PC-9 (cell line): ENCODE measurements at regions not wholly inside any gene's neighbourhood (a gene's known extent, or its start where the extent isn't known, plus 50 kb on each side); places are given as distances from the start of the nearest gene placed in this dataset.

ENCODE experiments used
- BruUV-seq: library from RNA; stranded (reverse); fragments of 400-500 nt; replicated peaks from 2 replicates; lab custom pipeline; 2021; lab: Mats Ljungman, UMichigan
- CTCF ChIA-PET: fragments of 300-600 bp; sonication (Branson Sonifier 250); formaldehyde crosslinking; loops from one replicate; lab custom pipeline; 2022; ENCODE audit warnings: antibody characterized with exemption; lab: Charles Lee
- POLR2A ChIA-PET: fragments of 300-600 bp; sonication (Branson Sonifier 250); formaldehyde crosslinking; loops from one replicate; lab custom pipeline; 2022; ENCODE audit warnings: antibody characterized with exemption; ENCODE audit not compliant: unreplicated experiment; lab: Charles Lee
- DNase-seq, 2 experiments: peaks; one replicate each; pipeline versions ENCODE4 v3.0.0 to v3.0.0-alpha.2; 2015 to 2022; ENCODE audit warnings: mixed read lengths in 1 of 2
- H2AFZ ChIP-seq: fragments of 200-600 bp; sonication (generic); 2 replicates; pipeline ENCODE4 v1.8.1; 2017; ENCODE audit warnings: antibody characterized with exemption
- H3F3A ChIP-seq: fragments of 200-600 bp; sonication (generic); 2 replicates; pipeline ENCODE4 v1.8.1; 2017; ENCODE audit warnings: antibody characterized with exemption, mild to moderate bottlenecking, low read depth; ENCODE audit not compliant: insufficient read depth
- H3K27ac ChIP-seq: fragments of 200-600 bp; sonication (generic); 2 replicates; pipeline ENCODE4 v1.6.1; 2016; ENCODE audit warnings: mixed run types
- H3K27me3 ChIP-seq: fragments of 200-600 bp; sonication (generic); 2 replicates; pipeline ENCODE4 v1.6.1; 2016; ENCODE audit warnings: low read depth, mixed run types; ENCODE audit not compliant: insufficient read depth
- H3K36me3 ChIP-seq: fragments of 200-600 bp; sonication (generic); 2 replicates; pipeline ENCODE4 v1.6.1; 2016; ENCODE audit warnings: low read depth, mixed run types
- H3K4me1 ChIP-seq: fragments of 200-600 bp; sonication (generic); replicated peaks from 2 replicates; pipeline ENCODE4 v1.6.1; 2016; ENCODE audit warnings: mixed run types; ENCODE audit not compliant: insufficient read depth
- H3K4me2 ChIP-seq: fragments of 200-600 bp; sonication (generic); 2 replicates; pipeline ENCODE4 v1.6.1; 2017; ENCODE audit warnings: mixed run types
- H3K4me3 ChIP-seq: fragments of 200-600 bp; sonication (generic); 2 replicates; pipeline ENCODE4 v1.6.1; 2016; ENCODE audit warnings: mixed run types
- H3K79me2 ChIP-seq: fragments of 200-600 bp; sonication (generic); 2 replicates; pipeline ENCODE4 v1.6.1; 2017; ENCODE audit warnings: low read depth, mixed run types
- H3K9me2 ChIP-seq: fragments of 200-600 bp; sonication (generic); 2 replicates; pipeline ENCODE4 v1.8.1; 2017; ENCODE audit warnings: mild to moderate bottlenecking; ENCODE audit not compliant: insufficient read depth
- H3K9me3 ChIP-seq: fragments of 200-600 bp; sonication (generic); 2 replicates; pipeline ENCODE4 v1.8.1; 2016; ENCODE audit warnings: low read depth; ENCODE audit not compliant: insufficient read depth
- H4K20me1 ChIP-seq: fragments of 200-600 bp; sonication (generic); 2 replicates; pipeline ENCODE4 v1.8.1; 2017; ENCODE audit not compliant: insufficient read depth
- EZH2 ChIP-seq: fragments of 200-600 bp; sonication (generic); IDR thresholded peaks from 2 replicates; pipeline ENCODE4 v1.8.0; 2017; ENCODE audit warnings: antibody characterized with exemption, low read depth
- intact Hi-C: fragments of 100-400 bp; cut with micrococcal nuclease; formaldehyde crosslinking; loops from one replicate; pipeline ENCODE4 v1.10.0; 2022; ENCODE audit not compliant: unreplicated experiment
- TF ChIP-seq, protein P1 (sequence below): fragments of 200-600 bp; sonication (generic); conservative IDR thresholded peaks from 2 replicates; pipeline ENCODE4 v1.6.1; 2017; ENCODE audit warnings: mixed run types, antibody characterized with exemption, mild to moderate bottlenecking, moderate library complexity

DNA sequence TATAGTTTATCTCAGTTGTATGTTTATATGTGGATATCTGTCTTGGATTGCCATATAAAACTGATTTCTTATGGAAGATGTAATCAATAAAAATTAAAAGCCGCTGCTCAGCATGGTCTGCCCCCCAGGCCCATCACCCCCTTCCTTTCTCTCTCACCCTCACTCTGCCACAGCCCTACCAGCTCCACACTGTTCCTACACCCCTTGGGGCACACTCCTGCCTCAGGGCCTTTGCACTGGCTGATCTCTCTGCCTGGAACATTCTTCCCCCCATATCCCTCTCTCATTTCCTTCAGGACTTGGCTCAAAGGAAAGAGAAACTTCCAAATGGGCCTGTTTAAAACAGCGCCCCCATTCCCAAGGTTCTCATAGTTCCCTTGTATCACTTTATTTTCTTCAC lies 63.1 kb downstream of the LRRC32 start:
- Histone ChIP-seq H4K20me1 (no peaks in the 10 kb centered on the region), H3K27ac (no peak overlapping the region), H3K4me2 (no peak overlapping the region), H3F3A (no peaks in the 10 kb centered on the region), H2AFZ (no peak overlapping the region), H3K79me2 (no peaks in the 10 kb centered on the region), H3K4me3 (no peak overlapping the region), H3K9me2 (no peaks in the 10 kb centered on the region), H3K36me3 (no peaks in the 10 kb centered on the region), H3K27me3 (no peaks in the 10 kb centered on the region; the same call in 1 of the 2 replicates), H3K9me3 (no peaks in the 10 kb centered on the region), H3K4me1 (no peaks in the 10 kb centered on the region)
- BruUV-seq, result no TSS peak
- DNase-seq, result no peak
- TF ChIP-seq, protein P1, sequence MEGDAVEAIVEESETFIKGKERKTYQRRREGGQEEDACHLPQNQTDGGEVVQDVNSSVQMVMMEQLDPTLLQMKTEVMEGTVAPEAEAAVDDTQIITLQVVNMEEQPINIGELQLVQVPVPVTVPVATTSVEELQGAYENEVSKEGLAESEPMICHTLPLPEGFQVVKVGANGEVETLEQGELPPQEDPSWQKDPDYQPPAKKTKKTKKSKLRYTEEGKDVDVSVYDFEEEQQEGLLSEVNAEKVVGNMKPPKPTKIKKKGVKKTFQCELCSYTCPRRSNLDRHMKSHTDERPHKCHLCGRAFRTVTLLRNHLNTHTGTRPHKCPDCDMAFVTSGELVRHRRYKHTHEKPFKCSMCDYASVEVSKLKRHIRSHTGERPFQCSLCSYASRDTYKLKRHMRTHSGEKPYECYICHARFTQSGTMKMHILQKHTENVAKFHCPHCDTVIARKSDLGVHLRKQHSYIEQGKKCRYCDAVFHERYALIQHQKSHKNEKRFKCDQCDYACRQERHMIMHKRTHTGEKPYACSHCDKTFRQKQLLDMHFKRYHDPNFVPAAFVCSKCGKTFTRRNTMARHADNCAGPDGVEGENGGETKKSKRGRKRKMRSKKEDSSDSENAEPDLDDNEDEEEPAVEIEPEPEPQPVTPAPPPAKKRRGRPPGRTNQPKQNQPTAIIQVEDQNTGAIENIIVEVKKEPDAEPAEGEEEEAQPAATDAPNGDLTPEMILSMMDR, result no peak
- TF ChIP-seq EZH2, result no peak
- CTCF ChIA-PET, result interaction anchor here (0.6 kb wide), 1 partner anchor 114 kb away, joined by 16 read pairs; no protein-coding TSS in a partner anchor
- POLR2A ChIA-PET, result no interaction called here
- intact Hi-C loops, result no loop called here

GRCh38 chr11:76605338-76606074 lies 65.0 kb downstream of the LRRC32 start:
- no peak for DNase-seq
- TF ChIP-seq, protein P1, result no peak
- TF ChIP-seq EZH2, result no peak
- Histone ChIP-seq H3K36me3 (no peaks in the 10 kb centered on the region), H3K27me3 (no peaks in the 10 kb centered on the region), H3K9me3 (no peaks in the 10 kb centered on the region), H3K4me3 (no peak overlapping the region), H3K4me2 (no peak overlapping the region), H3K79me2 (no peaks in the 10 kb centered on the region), H3K4me1 (no peaks in the 10 kb centered on the region), H3F3A (no peaks in the 10 kb centered on the region), H2AFZ (no peak overlapping the region), H3K9me2 (no peaks in the 10 kb centered on the region), H4K20me1 (no peaks in the 10 kb centered on the region), H3K27ac (no peak overlapping the region)
- ChIA-PET CTCF (no interaction called here), POLR2A (no interaction called here)
- intact Hi-C loops, result no loop called here
- BruUV-seq, result no TSS peak

DNA sequence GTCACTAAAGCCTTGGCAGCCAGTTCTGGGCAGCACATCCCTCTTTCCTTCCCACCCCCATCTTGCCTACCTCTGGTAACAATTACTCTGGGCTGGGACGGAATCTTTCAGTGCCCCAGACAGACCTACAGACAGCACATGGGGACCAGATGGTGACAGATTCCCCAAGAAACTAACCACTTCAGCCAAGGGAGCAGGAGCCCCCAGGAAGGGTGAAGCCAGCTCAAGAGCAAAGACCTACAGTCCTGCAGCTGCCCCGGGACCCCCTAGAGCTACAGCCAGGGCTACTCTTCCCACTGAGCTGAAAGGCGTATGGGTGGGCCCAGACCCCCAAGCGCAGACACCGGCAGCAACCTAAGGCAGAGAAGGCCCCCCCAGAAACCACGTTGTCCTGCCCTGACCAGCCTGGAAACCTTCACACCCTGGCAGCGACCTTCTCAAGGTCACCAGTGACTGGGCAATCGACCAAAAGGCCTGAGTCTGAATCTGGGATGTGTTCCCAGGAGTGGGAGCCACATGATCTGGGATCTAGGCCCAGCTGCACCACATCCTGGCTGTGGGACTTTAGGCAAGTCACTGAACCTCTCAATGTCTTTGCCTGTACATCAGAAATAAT lies 65.8 kb downstream of the LRRC32 start:
- H2AFZ ChIP-seq, result no peak overlapping the region
- no peaks in the 10 kb centered on the region for H4K20me1 ChIP-seq
- no peak for DNase-seq
- H3K27me3 ChIP-seq, result no peaks in the 10 kb centered on the region
- ChIA-PET CTCF (interaction anchor here (0.6 kb wide), 1 partner anchor 350 kb away, joined by 4 read pairs; no protein-coding TSS in a partner anchor), POLR2A (no interaction called here)
- no peaks in the 10 kb centered on the region for H3K4me1 ChIP-seq
- no peak overlapping the region for H3K4me3 ChIP-seq
- H3K27ac ChIP-seq, result no peak overlapping the region
- no TSS peak for BruUV-seq
- no peaks in the 10 kb centered on the region for H3K36me3 ChIP-seq
- no peaks in the 10 kb centered on the region for H3K79me2 ChIP-seq
- no peaks in the 10 kb centered on the region for H3K9me2 ChIP-seq
- intact Hi-C loops, result no loop called here
- H3F3A ChIP-seq, result no peaks in the 10 kb centered on the region
- no peaks in the 10 kb centered on the region for H3K9me3 ChIP-seq
- TF ChIP-seq EZH2, result no peak
- TF ChIP-seq, protein P1, result no peak
- H3K4me2 ChIP-seq, result no peak overlapping the region
